ENCODE measurements at regions not wholly inside any gene's neighbourhood (a gene's known extent, or its start where the extent isn't known, plus 50 kb on each side); places are given as distances from the start of the nearest gene placed in this dataset.

GRCh38 chr6:77332915-77333623, 130.2 kb downstream of the HTR1B start:
- DNase-seq (ENCODE audit: low read depth), result no peak
- no peak for TF ChIP-seq CTCF (IDR thresholded peaks at IDR 0.05; ENCODE audit: low read length, missing control alignments)
- H3K4me3 ChIP-seq (replicated peaks; ENCODE audit: low read depth, low read length), result no peak overlapping the region

- no peak overlapping the region for H3K4me3 ChIP-seq (replicated peaks; ENCODE audit: low read depth, low read length)
- TF ChIP-seq CTCF (IDR thresholded peaks at IDR 0.05; ENCODE audit: low read length, missing control alignments), result no peak
- no peak for DNase-seq (ENCODE audit: low read depth)
Measured at GRCh38 chr6:77326711-77327110, 136.6 kb downstream of the HTR1B start.

- no peak overlapping the region for H3K4me3 ChIP-seq (replicated peaks; ENCODE audit: low read depth, low read length)
- TF ChIP-seq CTCF (IDR thresholded peaks at IDR 0.05; ENCODE audit: low read length, missing control alignments), result no peak
- no peak for DNase-seq (ENCODE audit: low read depth)
Measured at GRCh38 chr6:77326029-77326428, 137.3 kb downstream of the HTR1B start.

GRCh38 chr6:77324866-77325265, 138.4 kb downstream of the HTR1B start:
- DNase-seq (ENCODE audit: low read depth), result peak; percentile 25
- no peak overlapping the region for H3K4me3 ChIP-seq (replicated peaks; ENCODE audit: low read depth, low read length)
- no peak for TF ChIP-seq CTCF (IDR thresholded peaks at IDR 0.05; ENCODE audit: low read length, missing control alignments)

GRCh38 chr6:77322604-77323003, 140.7 kb downstream of the HTR1B start:
- no peak for DNase-seq (ENCODE audit: low read depth)
- TF ChIP-seq CTCF (IDR thresholded peaks at IDR 0.05; ENCODE audit: low read length, missing control alignments), result no peak
- no peak overlapping the region for H3K4me3 ChIP-seq (replicated peaks; ENCODE audit: low read depth, low read length)

GRCh38 chr6:77318256-77318655, 145.0 kb downstream of the HTR1B start:
- DNase-seq (ENCODE audit: low read depth), result no peak
- no peak for TF ChIP-seq CTCF (IDR thresholded peaks at IDR 0.05; ENCODE audit: low read length, missing control alignments)
- no peak overlapping the region for H3K4me3 ChIP-seq (replicated peaks; ENCODE audit: low read depth, low read length)

GRCh38 chr6:77313595-77313994, 149.7 kb downstream of the HTR1B start:
- no peak for DNase-seq (ENCODE audit: low read depth)
- H3K4me3 ChIP-seq (replicated peaks; ENCODE audit: low read depth, low read length), result no peak overlapping the region
- no peak for TF ChIP-seq CTCF (IDR thresholded peaks at IDR 0.05; ENCODE audit: low read length, missing control alignments)

All from fibroblast of pulmonary artery (primary cell).